ENCODE measurements at regions not wholly inside any gene's neighbourhood (a gene's known extent, or its start where the extent isn't known, plus 50 kb on each side); places are given as distances from the start of the nearest gene placed in this dataset.

DNA sequence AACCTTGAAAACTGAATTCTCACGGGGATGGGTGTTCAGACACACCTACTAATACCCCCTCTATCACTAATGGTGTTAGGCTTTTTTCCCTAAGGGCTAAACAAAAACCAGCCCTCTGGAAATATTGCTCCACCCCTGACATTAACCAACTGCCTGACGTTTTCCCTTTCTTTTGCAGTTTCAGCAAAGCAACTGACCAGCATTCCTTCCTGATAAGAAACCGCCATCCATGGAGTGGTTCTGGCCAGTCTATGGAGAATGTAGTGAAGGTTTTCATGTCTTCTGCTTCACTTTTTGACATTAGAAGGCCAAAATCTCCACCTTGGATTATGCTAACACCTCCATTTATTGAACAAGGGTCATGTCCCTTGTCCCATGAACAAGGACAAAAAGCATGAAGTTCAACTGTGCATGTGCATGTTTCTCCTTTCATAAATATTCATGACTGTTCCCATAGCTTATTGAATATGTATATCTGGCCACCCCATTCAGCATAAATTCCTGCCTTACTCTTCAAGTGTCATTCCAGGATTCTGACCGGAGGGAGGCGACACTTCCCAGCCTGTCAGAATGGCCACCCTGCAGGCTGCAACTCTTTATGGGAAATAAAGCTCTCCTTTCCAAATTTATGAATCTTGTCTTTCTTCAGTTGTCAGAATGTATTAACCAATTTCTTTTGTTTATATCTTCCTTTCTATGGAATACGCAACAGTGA is 314.3 kb downstream of the HHIPL2 start:
- H3K4me2 ChIP-seq (ENCODE audit: insufficient read depth, low read length) = no peak overlapping the region
- TF ChIP-seq CTCF (IDR thresholded peaks at IDR 0.05; ENCODE audit: extremely low read depth, low read depth, low read length) = no peak
- H3K27me3 ChIP-seq (ENCODE audit: insufficient read depth, low read length) = no peaks in the 10 kb centered on the region

DNA sequence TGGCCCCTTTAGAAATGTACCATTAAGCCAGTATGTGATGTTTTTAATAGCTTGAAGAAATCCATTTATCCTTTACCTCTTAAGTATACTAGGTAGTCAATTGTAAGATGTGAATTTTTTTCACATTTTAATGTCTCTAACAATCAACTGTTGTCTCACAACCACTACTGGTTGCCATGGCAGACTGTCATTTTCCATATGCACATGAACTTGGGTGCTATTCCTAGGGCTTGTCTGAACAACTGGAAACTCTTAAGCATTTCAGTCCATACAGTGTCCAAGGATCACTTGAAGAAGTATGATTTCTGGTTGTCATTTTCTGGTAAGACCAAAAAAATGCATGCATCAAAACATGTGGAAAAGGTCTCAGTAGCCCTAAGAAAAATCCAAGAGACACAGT is 315.1 kb downstream of the HHIPL2 start:
- no peak for TF ChIP-seq CTCF (IDR thresholded peaks at IDR 0.05; ENCODE audit: extremely low read depth, low read depth, low read length)
- H3K4me1 ChIP-seq (ENCODE audit: insufficient read depth, low read length) = no peaks in the 10 kb centered on the region
- no peak for DNase-seq (ENCODE audit: insufficient read length, low spot score, missing footprints)

More for the DNA sequence above, 314.3 kb downstream of the HHIPL2 start:
- Histone ChIP-seq H3K4me3 (ENCODE audit: insufficient read depth, low read length) (no peak overlapping the region), H3K79me2 (ENCODE audit: insufficient read depth, low read length) (no peaks in the 10 kb centered on the region), H2AFZ (ENCODE audit: low read length) (no peak overlapping the region), H3K9me3 (ENCODE audit: low read depth, low read length) (no peaks in the 10 kb centered on the region), H3K4me1 (ENCODE audit: insufficient read depth, low read length) (no peaks in the 10 kb centered on the region), H4K20me1 (ENCODE audit: insufficient read depth, low read length) (no peaks in the 10 kb centered on the region), H3K27ac (ENCODE audit: low read depth, low read length) (no peak overlapping the region), H3K36me3 (ENCODE audit: insufficient read depth, low read length) (no peaks in the 10 kb centered on the region)
- DNase-seq (ENCODE audit: insufficient read length, low spot score, missing footprints) = no peak

GRCh38 chr1:222229672-222230312 is 318.1 kb downstream of the HHIPL2 start:
- TF ChIP-seq CTCF (IDR thresholded peaks at IDR 0.05; ENCODE audit: extremely low read depth, low read depth, low read length) = no peak
- no peak overlapping the region for H3K4me3 ChIP-seq (ENCODE audit: insufficient read depth, low read length)
- no peak overlapping the region for H3K27ac ChIP-seq (ENCODE audit: low read depth, low read length)
- DNase-seq (ENCODE audit: insufficient read length, low spot score, missing footprints) = no peak
- H3K79me2 ChIP-seq (ENCODE audit: insufficient read depth, low read length) = no peaks in the 10 kb centered on the region
- no peaks in the 10 kb centered on the region for H3K27me3 ChIP-seq (ENCODE audit: insufficient read depth, low read length)
- no peak overlapping the region for H2AFZ ChIP-seq (ENCODE audit: low read length)
- no peaks in the 10 kb centered on the region for H3K36me3 ChIP-seq (ENCODE audit: insufficient read depth, low read length)
- H3K4me1 ChIP-seq (ENCODE audit: insufficient read depth, low read length) = peaks cover 6% of the 10 kb centered on the region
- H3K9me3 ChIP-seq (ENCODE audit: low read depth, low read length) = no peaks in the 10 kb centered on the region
- H3K4me2 ChIP-seq (ENCODE audit: insufficient read depth, low read length) = no peak overlapping the region
- H4K20me1 ChIP-seq (ENCODE audit: insufficient read depth, low read length) = no peaks in the 10 kb centered on the region

More for the DNA sequence above, 315.1 kb downstream of the HHIPL2 start:
- Histone ChIP-seq H3K4me3 (ENCODE audit: insufficient read depth, low read length) (no peak overlapping the region), H2AFZ (ENCODE audit: low read length) (no peak overlapping the region), H3K79me2 (ENCODE audit: insufficient read depth, low read length) (no peaks in the 10 kb centered on the region), H3K27ac (ENCODE audit: low read depth, low read length) (no peak overlapping the region), H3K9me3 (ENCODE audit: low read depth, low read length) (no peaks in the 10 kb centered on the region), H3K36me3 (ENCODE audit: insufficient read depth, low read length) (no peaks in the 10 kb centered on the region), H3K27me3 (ENCODE audit: insufficient read depth, low read length) (no peaks in the 10 kb centered on the region), H4K20me1 (ENCODE audit: insufficient read depth, low read length) (no peaks in the 10 kb centered on the region), H3K4me2 (ENCODE audit: insufficient read depth, low read length) (no peak overlapping the region)

DNA sequence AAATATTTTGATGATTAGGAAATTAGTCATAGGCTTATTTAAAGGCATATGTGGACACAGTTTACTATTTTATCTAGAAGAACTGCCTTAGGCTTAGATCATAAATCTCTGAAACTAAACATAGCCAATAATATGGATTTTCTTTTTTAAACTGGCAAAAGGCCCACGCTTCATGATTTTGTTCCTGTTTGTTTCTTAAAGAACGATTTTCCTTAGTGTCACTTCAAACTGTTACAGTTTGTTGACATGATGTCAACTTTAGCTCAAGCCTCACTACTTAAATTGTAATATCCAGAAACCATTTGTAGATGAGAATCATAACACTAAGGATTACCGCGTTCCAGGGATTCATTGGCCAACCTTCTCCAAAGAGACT is 322.6 kb downstream of the HHIPL2 start:
- Histone ChIP-seq H3K4me3 (ENCODE audit: insufficient read depth, low read length) (no peak overlapping the region), H3K79me2 (ENCODE audit: insufficient read depth, low read length) (no peaks in the 10 kb centered on the region), H3K4me1 (ENCODE audit: insufficient read depth, low read length) (peaks cover 12% of the 10 kb centered on the region), H3K4me2 (ENCODE audit: insufficient read depth, low read length) (no peak overlapping the region), H4K20me1 (ENCODE audit: insufficient read depth, low read length) (no peaks in the 10 kb centered on the region), H3K27ac (ENCODE audit: low read depth, low read length) (no peak overlapping the region), H3K27me3 (ENCODE audit: insufficient read depth, low read length) (no peaks in the 10 kb centered on the region), H3K9me3 (ENCODE audit: low read depth, low read length) (no peaks in the 10 kb centered on the region), H2AFZ (ENCODE audit: low read length) (no peak overlapping the region), H3K36me3 (ENCODE audit: insufficient read depth, low read length) (no peaks in the 10 kb centered on the region)
- TF ChIP-seq CTCF (IDR thresholded peaks at IDR 0.05; ENCODE audit: extremely low read depth, low read depth, low read length) = no peak
- peak; percentile 10 for DNase-seq (ENCODE audit: insufficient read length, low spot score, missing footprints)
